ENCODE measurements at regions not wholly inside any gene's neighbourhood (a gene's known extent, or its start where the extent isn't known, plus 50 kb on each side); places are given as distances from the start of the nearest gene placed in this dataset.

- TF ChIP-seq CTCF (IDR thresholded peaks at IDR 0.05), result no peak
Observed at GRCh38 chr6:44009425-44010321, 117.6 kb downstream of the MRPL14 start.

DNA sequence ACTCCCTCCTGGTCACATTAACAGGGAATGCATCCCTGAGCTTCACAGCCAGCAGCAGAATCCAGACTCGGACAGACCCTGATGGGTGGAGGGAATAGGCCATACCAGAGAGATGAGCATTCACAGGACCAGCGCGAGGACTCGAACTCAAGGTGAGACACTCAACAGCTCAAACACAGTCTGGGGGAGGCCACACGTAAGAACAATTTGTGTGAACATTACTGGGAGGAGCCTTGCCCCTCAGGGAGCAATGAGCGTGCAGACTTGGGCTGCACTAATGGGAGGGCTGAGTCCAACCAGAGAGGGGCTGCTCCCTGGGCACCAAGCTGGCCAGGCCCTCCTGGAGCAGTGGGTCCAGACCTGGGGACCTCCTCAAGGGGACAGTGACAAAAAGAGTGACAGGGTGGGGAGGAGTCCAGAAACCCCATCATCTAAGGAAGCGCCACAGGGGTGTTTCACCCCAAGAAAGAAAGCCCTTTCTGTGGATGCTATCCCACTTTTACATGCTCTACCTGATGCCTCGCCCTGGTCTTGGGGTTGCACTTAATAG, 118.4 kb downstream of the MRPL14 start:
- TF ChIP-seq CTCF (IDR thresholded peaks at IDR 0.05), result no peak

DNA sequence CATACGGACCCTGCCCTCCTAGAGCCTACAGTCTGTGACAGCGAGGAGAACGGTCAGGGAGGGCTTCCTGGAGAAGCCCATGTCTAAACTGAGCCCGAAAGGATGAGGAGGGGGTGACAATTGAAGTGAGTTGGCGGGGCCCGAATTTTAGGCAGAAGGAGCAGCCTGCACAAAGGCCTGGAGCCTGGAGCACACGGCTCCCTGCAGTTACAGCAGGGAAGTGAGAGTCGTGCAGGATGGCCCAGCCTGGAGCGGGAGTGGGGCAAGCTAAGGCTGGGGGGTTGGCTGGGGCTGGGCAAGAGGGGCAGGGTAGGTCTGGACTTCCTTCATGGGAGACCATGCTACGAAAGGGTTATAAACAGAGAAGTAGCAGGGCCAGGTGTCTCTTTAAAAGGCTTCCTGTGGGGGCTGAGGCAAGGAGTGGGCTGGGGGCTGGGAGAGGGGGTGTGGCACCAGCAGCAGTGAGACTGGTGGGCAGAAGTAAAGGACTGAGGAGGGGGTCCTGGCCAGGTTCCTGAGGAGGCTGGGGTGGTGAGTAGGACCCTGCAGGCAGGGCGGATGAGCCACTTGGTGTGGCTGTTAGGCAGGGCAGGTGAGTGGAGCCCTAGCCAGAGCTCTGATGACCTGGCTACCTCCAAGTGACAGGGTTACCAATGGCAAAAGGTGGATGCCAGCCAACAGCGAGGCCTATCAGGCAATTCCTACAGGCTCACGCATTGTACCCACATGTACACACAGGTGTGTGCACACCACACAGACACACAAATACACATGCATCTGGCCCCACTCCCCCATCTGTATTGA, 119.2 kb downstream of the MRPL14 start:
- TF ChIP-seq CTCF (IDR thresholded peaks at IDR 0.05), result no peak

GRCh38 chr6:44006872-44007303, 120.4 kb downstream of the MRPL14 start:
- TF ChIP-seq CTCF (IDR thresholded peaks at IDR 0.05), result no peak

- no peak for TF ChIP-seq CTCF (IDR thresholded peaks at IDR 0.05)
Observed at GRCh38 chr6:44006123-44006871, 121.0 kb downstream of the MRPL14 start.

DNA sequence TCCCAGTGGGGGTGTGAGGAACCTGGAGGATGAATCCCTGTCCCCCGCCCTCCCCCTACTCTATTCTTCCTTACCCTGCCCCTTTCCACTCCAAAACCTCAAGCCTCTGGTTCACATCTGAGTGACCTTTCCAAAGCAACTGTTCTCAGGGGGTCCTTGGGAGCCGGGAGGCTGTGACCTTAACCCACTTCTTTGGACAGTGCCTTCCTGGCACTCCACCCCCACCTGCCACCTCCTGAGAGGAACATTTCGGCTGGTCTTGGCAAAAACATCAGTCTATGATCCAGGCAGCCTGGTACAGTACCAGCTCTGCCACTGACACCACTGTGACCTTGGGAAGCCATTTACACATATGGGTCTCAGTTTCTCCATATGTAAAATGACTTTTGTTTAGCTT, 121.7 kb downstream of the MRPL14 start:
- no peak for TF ChIP-seq CTCF (IDR thresholded peaks at IDR 0.05)

Measured in LNCAP (cell line).